Erythroblast (primary cell): ENCODE measurements at regions not wholly inside any gene's neighbourhood (a gene's known extent, or its start where the extent isn't known, plus 50 kb on each side); places are given as distances from the start of the nearest gene placed in this dataset.

Experiments
- DNase-seq, 2 experiments: peaks; one replicate each; lab custom pipeline; 2025; lab: John Stamatoyannopoulos, UW
- GATA1 ChIP-seq: IDR thresholded peaks from 2 replicates; pipeline ENCODE4 v1.6.1; 2011; ENCODE audit warnings: low read depth, mild to moderate bottlenecking, control low read depth, low read length, moderate library complexity
- POLR2A ChIP-seq: IDR thresholded peaks from 2 replicates; pipeline ENCODE4 v1.6.1; 2011; ENCODE audit warnings: mild to moderate bottlenecking, low read length

DNA sequence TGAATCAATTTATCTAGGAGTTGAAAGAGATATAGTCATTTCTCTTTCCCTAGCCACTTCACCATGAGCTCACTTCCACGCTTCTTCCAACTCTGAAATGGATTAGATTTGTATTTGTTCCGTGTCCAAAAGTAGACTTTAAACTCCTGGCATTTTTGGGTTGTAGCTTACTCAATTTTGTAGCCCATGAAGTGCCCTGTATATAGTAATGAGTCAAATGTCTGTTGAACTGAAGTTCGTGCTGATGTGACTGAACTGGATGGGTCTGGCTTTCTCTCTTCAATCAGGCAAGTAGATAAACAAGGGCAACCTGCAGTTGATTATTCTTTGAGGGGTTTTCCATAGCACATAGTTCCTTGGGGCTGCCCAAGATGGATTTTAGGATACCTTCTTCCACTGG is 450.6 kb downstream of the SH2D1A start:
- no peak for DNase-seq
- TF ChIP-seq POLR2A, result no peak
- TF ChIP-seq GATA1, result no peak

DNA sequence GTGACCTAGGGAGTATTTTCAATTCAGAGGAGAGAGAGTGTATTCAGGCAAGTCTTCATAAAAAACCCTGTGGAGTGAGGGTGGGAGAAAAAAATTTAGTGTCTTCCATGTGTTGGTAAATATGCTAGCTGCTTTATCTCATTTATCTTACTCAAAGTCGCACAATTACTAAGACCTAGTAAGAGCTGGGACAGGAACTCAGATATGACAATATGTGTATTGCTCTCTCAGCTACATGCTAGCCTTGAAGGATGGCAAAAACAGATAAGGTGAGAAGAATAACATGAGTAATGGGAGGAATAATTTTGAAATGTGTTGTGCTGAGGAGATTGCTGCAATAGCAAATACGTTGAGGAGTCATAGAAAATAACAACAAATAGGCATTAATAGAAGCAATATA is 458.6 kb downstream of the SH2D1A start:
- peak in 1 of 2 experiments; percentile 27 for DNase-seq
- TF ChIP-seq POLR2A (no peak), GATA1 (no peak)

GRCh38 chrX:124805486-124805885 is 459.1 kb downstream of the SH2D1A start:
- no peak for DNase-seq
- TF ChIP-seq POLR2A, result no peak
- no peak for TF ChIP-seq GATA1

DNA sequence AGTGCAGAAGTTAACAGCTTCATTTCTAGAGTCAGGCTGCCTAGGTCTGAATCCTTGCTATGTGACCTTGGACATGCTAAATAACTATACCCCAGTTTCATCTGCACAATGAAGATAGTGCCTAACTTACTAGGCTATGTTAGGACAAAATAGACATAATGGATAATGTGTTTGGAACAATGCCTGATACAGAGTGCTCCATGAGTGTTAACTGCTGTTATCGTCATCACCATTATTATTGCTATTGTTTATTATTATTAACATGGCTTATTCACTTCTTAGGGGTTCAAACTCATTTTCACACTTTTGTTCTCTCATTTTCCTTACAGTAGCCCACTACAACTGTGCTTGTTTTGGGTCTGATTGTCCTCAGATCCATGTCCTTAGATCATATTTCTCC is 467.7 kb downstream of the SH2D1A start:
- peak in 1 of 2 experiments; percentile 19 for DNase-seq
- TF ChIP-seq GATA1, result no peak
- no peak for TF ChIP-seq POLR2A

GRCh38 chrX:124818033-124818432 is 471.7 kb downstream of the SH2D1A start:
- TF ChIP-seq POLR2A (no peak), GATA1 (no peak)
- no peak for DNase-seq

DNA sequence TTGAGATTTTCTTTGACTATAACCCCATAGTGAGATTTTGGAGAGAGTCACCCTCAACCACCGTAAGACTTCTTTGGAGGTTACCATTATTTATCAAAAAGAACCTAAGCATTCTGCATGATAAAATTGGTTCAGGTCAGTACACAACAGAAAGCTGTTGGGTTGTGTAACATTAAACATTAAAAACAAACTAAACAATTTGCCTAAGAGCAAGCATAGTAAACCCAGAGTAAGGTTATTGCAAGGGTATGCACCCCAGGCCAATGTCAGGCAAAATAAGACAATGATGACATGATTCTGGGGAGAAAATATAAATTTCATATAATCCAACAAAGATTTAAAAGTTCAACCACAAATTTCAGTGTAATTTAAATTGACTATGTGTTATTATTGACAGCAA is 472.4 kb downstream of the SH2D1A start:
- DNase-seq, result no peak

DNA sequence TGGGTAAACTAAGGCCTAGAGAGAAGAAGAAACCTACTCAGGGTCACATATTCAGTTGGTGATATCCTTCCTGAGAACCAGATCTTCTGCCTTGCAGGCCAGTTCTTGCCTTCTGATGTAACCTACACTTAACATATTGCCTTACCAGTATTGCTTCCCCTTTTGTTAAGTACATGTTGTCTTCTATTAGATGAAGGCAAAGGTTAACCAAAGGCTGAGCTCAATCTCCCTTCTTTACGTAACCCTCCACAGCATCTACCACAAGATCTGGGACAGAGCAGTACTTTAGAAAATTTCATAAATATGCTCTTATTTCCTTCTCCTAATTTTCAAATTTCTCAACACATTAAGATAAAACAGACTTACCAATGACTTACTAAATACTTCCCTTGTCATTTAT is 474.4 kb downstream of the SH2D1A start:
- no peak for DNase-seq
- TF ChIP-seq GATA1, result no peak
- no peak for TF ChIP-seq POLR2A

More for the DNA sequence above, 472.4 kb downstream of the SH2D1A start:
- TF ChIP-seq GATA1, result no peak

DNA sequence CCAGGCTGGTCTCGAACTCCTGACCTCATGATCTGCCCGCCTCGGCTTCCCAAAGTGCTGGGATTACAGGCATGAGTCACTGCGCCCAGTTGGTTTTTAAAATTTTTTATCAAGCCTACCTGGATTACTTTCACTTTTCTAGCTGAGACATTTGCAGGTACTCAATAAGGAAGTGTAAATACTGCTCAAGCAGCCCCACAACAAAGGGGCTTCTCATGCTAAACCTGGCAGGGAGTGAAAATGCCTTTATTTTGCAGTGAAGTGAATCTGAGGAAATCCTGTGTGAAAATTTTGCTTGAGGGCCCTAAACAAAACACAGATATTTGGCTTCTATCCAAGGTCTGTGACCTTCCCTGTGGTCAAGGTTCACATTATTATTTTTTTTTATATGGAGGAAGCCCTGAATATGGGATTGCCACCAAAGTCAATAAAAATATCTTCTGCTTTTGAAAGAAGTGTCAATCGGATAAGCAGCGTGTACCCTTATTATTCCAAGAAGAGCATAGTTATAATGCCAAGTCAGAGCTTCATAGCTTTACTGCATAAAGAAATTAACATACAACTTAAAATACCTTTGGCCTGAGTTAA is 481.0 kb downstream of the SH2D1A start:
- no peak for DNase-seq
- TF ChIP-seq GATA1 (no peak), POLR2A (no peak)

GRCh38 chrX:124829930-124830329 is 483.6 kb downstream of the SH2D1A start:
- no peak for DNase-seq
- TF ChIP-seq POLR2A, result no peak
- no peak for TF ChIP-seq GATA1

DNA sequence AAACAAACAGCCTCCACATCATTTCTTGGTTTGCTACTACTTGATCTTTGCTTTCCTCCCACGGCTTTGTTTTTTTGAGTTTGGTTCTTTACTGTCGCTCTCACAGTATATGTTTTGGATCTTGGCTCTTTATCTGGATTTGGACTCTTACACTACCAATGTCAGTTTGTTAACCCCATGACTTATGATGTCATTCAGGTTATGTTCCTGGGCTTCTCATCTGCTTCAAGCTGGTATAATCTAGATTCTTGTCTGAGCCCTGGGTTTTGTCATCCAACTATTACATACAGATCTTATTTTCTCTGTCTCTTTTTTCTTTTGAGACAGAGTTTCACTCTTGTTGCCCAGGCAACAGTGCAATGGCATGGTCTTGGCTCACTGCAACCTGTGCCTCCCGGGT is 482.9 kb upstream of the TEX13C start:
- TF ChIP-seq GATA1 (no peak), POLR2A (no peak)
- DNase-seq, result no peak

GRCh38 chrX:124842205-124842604 is 477.5 kb upstream of the TEX13C start:
- no peak for TF ChIP-seq POLR2A
- TF ChIP-seq GATA1, result no peak
- no peak for DNase-seq

DNA sequence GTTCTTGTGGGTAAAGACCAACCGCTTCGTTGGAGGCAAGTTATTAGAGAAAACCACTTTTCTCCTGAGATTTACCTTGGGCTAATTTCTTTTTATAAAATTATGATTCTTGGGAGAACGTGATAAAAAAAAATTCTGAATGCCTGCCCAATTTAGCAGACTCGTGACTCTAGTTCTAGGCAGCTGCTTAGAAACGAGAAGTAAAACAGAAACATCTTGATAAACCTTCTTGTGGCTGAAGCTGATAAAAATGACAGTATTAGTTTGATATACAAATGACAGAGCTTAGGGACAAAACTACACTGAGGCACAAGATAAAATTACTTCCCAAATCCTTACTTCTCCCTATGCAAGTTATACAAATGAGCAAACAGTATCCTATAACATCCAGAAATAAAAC is 458.9 kb upstream of the TEX13C start:
- TF ChIP-seq GATA1 (no peak), POLR2A (no peak)
- peak; percentile 54 to 80 for DNase-seq

- peak; percentile 1 for DNase-seq
- TF ChIP-seq GATA1 (no peak), POLR2A (no peak)
Measured at GRCh38 chrX:124862301-124862700, 457.4 kb upstream of the TEX13C start.

GRCh38 chrX:124863303-124863702 is 456.4 kb upstream of the TEX13C start:
- peak; percentile 0 for DNase-seq
- TF ChIP-seq POLR2A (no peak), GATA1 (no peak)

GRCh38 chrX:124887572-124887971 is 432.1 kb upstream of the TEX13C start:
- no peak for TF ChIP-seq POLR2A
- no peak for TF ChIP-seq GATA1
- DNase-seq, result no peak
